Activated T-helper 17 cell treated with anti-CD3 and anti-CD28 coated beads, Interleukin-2, amount 50 U/mL, for 72 hours (primary cell): ENCODE measurements at regions not wholly inside any gene's neighbourhood (a gene's known extent, or its start where the extent isn't known, plus 50 kb on each side); places are given as distances from the start of the nearest gene placed in this dataset.
A peak's percentile ranks its signal among the peaks of the same experiment; 100 is the strongest.

Experiments used
- ATAC-seq: fragments of 150-1000 bp; cut with Tn5 transposase; replicated peaks from 2 replicates; pipeline ENCODE4 v1.10.0; 2021; ENCODE audit warnings: mild to moderate bottlenecking, moderate library complexity
- H3K27ac Mint-ChIP-seq: one replicate; pipeline ENCODE4 v1.8.0; 2022; ENCODE audit warnings: mixed read lengths
- H3K27me3 Mint-ChIP-seq: one replicate; pipeline ENCODE4 v1.8.0; 2022; ENCODE audit warnings: mixed read lengths
- H3K36me3 Mint-ChIP-seq: one replicate; pipeline ENCODE4 v1.8.0; 2022; ENCODE audit warnings: low read depth, mild to moderate bottlenecking, mixed read lengths
- H3K4me1 Mint-ChIP-seq: one replicate; pipeline ENCODE4 v1.8.0; 2022; ENCODE audit warnings: mixed read lengths
- H3K4me3 Mint-ChIP-seq: one replicate; pipeline ENCODE4 v1.8.0; 2022; ENCODE audit warnings: mild to moderate bottlenecking, mixed read lengths
- H3K9me3 Mint-ChIP-seq: one replicate; pipeline ENCODE4 v1.8.0; 2022; ENCODE audit warnings: mixed read lengths

GRCh38 chr9:94159069-94159939 lies 75.0 kb downstream of the PTPDC1 start:
- no peaks in the 10 kb centered on the region for H3K27me3 Mint-ChIP-seq
- no peaks in the 10 kb centered on the region for H3K36me3 Mint-ChIP-seq
- H3K9me3 Mint-ChIP-seq = no peaks in the 10 kb centered on the region
- no peak for ATAC-seq
- no peak overlapping the region for H3K4me3 Mint-ChIP-seq
- H3K27ac Mint-ChIP-seq = no peak overlapping the region
- no peaks in the 10 kb centered on the region for H3K4me1 Mint-ChIP-seq

GRCh38 chr9:94160594-94161501 lies 76.6 kb downstream of the PTPDC1 start:
- H3K9me3 Mint-ChIP-seq = no peaks in the 10 kb centered on the region
- H3K27ac Mint-ChIP-seq = no peak overlapping the region
- H3K4me1 Mint-ChIP-seq = peaks cover 8% of the 10 kb centered on the region
- no peaks in the 10 kb centered on the region for H3K36me3 Mint-ChIP-seq
- no peak for ATAC-seq
- no peak overlapping the region for H3K4me3 Mint-ChIP-seq
- no peaks in the 10 kb centered on the region for H3K27me3 Mint-ChIP-seq

GRCh38 chr9:94161673-94162072 lies 77.4 kb downstream of the PTPDC1 start:
- no peak overlapping the region for H3K4me3 Mint-ChIP-seq

GRCh38 chr9:94164806-94165549 lies 80.7 kb downstream of the PTPDC1 start:
- no peak for ATAC-seq
- H3K27me3 Mint-ChIP-seq = no peaks in the 10 kb centered on the region
- H3K27ac Mint-ChIP-seq = peak overlapping the region; percentile 18
- H3K4me3 Mint-ChIP-seq = peak overlapping the region; percentile 99
- H3K4me1 Mint-ChIP-seq = peaks cover 18% of the 10 kb centered on the region
- H3K9me3 Mint-ChIP-seq = no peaks in the 10 kb centered on the region
- peaks cover 34% of the 10 kb centered on the region for H3K36me3 Mint-ChIP-seq

More at GRCh38 chr9:94161673-94162072, 77.4 kb downstream of the PTPDC1 start:
- no peak overlapping the region for H3K27ac Mint-ChIP-seq
- H3K27me3 Mint-ChIP-seq = no peaks in the 10 kb centered on the region
- H3K36me3 Mint-ChIP-seq = peaks cover 1% of the 10 kb centered on the region
- peaks cover 8% of the 10 kb centered on the region for H3K4me1 Mint-ChIP-seq
- no peaks in the 10 kb centered on the region for H3K9me3 Mint-ChIP-seq
- ATAC-seq = no peak

- H3K4me1 Mint-ChIP-seq = peaks cover 23% of the 10 kb centered on the region
- peak overlapping the region; percentile 99 for H3K4me3 Mint-ChIP-seq
- no peaks in the 10 kb centered on the region for H3K9me3 Mint-ChIP-seq
- H3K27ac Mint-ChIP-seq = peak overlapping the region; percentile 18
- H3K27me3 Mint-ChIP-seq = no peaks in the 10 kb centered on the region
- ATAC-seq = peak; percentile 91
- peaks cover 42% of the 10 kb centered on the region for H3K36me3 Mint-ChIP-seq
These were observed 81.5 kb downstream of the PTPDC1 start for GRCh38 chr9:94165592-94166235.

- Mint-ChIP-seq H3K4me1 (peaks cover 23% of the 10 kb centered on the region), H3K27me3 (no peaks in the 10 kb centered on the region), H3K4me3 (peak overlapping the region; percentile 99), H3K9me3 (no peaks in the 10 kb centered on the region), H3K27ac (peak overlapping the region; percentile 89), H3K36me3 (peaks cover 49% of the 10 kb centered on the region)
- peak; percentile 67 for ATAC-seq
These were observed 82.1 kb downstream of the PTPDC1 start for GRCh38 chr9:94166236-94166975.

GRCh38 chr9:94166976-94167346 lies 82.7 kb downstream of the PTPDC1 start:
- H3K9me3 Mint-ChIP-seq = no peaks in the 10 kb centered on the region
- H3K27me3 Mint-ChIP-seq = no peaks in the 10 kb centered on the region
- H3K4me1 Mint-ChIP-seq = peaks cover 23% of the 10 kb centered on the region
- H3K4me3 Mint-ChIP-seq = peak overlapping the region; percentile 99
- peak overlapping the region; percentile 89 for H3K27ac Mint-ChIP-seq
- ATAC-seq = peak; percentile 2
- peaks cover 54% of the 10 kb centered on the region for H3K36me3 Mint-ChIP-seq

- Mint-ChIP-seq H3K27ac (peak overlapping the region; percentile 89), H3K4me3 (peak overlapping the region; percentile 99), H3K36me3 (peaks cover 57% of the 10 kb centered on the region), H3K27me3 (no peaks in the 10 kb centered on the region), H3K9me3 (no peaks in the 10 kb centered on the region), H3K4me1 (peaks cover 25% of the 10 kb centered on the region)
- ATAC-seq = no peak
These were observed 83.2 kb downstream of the PTPDC1 start for GRCh38 chr9:94167376-94167890.

GRCh38 chr9:94168203-94169000 lies 84.1 kb downstream of the PTPDC1 start:
- H3K9me3 Mint-ChIP-seq = no peaks in the 10 kb centered on the region
- no peaks in the 10 kb centered on the region for H3K27me3 Mint-ChIP-seq
- peak overlapping the region; percentile 99 for H3K4me3 Mint-ChIP-seq
- peaks cover 67% of the 10 kb centered on the region for H3K36me3 Mint-ChIP-seq
- peaks cover 32% of the 10 kb centered on the region for H3K4me1 Mint-ChIP-seq
- ATAC-seq = no peak
- H3K27ac Mint-ChIP-seq = peak overlapping the region; percentile 89

GRCh38 chr9:94169968-94170367 lies 85.7 kb downstream of the PTPDC1 start:
- Mint-ChIP-seq H3K36me3 (peaks cover 83% of the 10 kb centered on the region), H3K4me1 (peaks cover 38% of the 10 kb centered on the region), H3K27ac (peak overlapping the region; percentile 69), H3K9me3 (no peaks in the 10 kb centered on the region), H3K4me3 (peak overlapping the region; percentile 99), H3K27me3 (no peaks in the 10 kb centered on the region)
- no peak for ATAC-seq

- Mint-ChIP-seq H3K4me3 (peak overlapping the region; percentile 60), H3K9me3 (no peaks in the 10 kb centered on the region), H3K27ac (peak overlapping the region; percentile 89), H3K27me3 (no peaks in the 10 kb centered on the region), H3K36me3 (peaks cover 92% of the 10 kb centered on the region), H3K4me1 (peaks cover 48% of the 10 kb centered on the region)
- ATAC-seq = peak; percentile 98
These were observed 85.5 kb upstream of the ZNF169 start for GRCh38 chr9:94173632-94174031.

GRCh38 chr9:94174164-94174563 lies 84.9 kb upstream of the ZNF169 start:
- H3K4me3 Mint-ChIP-seq = peak overlapping the region; percentile 60
- H3K27ac Mint-ChIP-seq = peak overlapping the region; percentile 89
- no peak for ATAC-seq
- peaks cover 92% of the 10 kb centered on the region for H3K36me3 Mint-ChIP-seq
- no peaks in the 10 kb centered on the region for H3K27me3 Mint-ChIP-seq
- H3K9me3 Mint-ChIP-seq = no peaks in the 10 kb centered on the region
- H3K4me1 Mint-ChIP-seq = peaks cover 52% of the 10 kb centered on the region
